ENCODE measurements at regions not wholly inside any gene's neighbourhood (a gene's known extent, or its start where the extent isn't known, plus 50 kb on each side); places are given as distances from the start of the nearest gene placed in this dataset.
A peak's percentile ranks its signal among the peaks of the same experiment; 100 is the strongest.

DNA sequence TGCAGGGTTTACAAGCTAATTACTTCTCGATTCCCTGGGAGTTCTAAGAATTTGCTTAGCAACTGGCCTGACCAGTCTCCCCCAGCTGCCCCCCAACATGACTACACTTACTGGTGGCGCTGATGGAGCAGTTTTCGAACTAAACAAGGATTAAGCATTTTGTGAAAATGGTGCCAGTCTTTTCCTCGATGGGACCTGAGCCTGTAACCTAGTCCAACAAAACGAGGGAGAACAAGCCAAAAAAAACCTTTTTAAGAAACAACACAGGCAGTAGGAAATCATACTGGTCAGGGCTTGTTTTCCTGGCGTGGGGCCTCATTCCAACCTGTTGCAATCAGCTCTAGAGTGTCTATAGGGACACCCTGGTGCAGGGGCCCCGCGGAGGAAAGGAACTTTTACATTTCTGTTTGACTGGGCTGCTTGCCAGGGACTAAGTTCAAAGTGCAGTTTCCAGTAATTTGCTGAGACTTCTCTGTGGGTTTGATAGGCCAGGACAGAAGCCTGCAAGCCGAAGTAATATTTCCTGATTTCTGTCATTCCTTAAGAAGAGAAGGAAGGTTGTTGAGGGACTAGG, 158.7 kb downstream of the SPRY1 start:
- Mint-ChIP-seq H3K9me3 (peaks cover 4% of the 10 kb centered on the region), H3K4me1 (peaks cover 50% of the 10 kb centered on the region), H3K27ac (ENCODE audit: unreplicated experiment) (peak overlapping the region; percentile 72), H3K36me3 (ENCODE audit: low read depth) (peaks cover 3% of the 10 kb centered on the region), H3K4me3 (no peak overlapping the region), H3K27me3 (ENCODE audit: low read depth) (no peaks in the 10 kb centered on the region)
- TF ChIP-seq, protein P1, sequence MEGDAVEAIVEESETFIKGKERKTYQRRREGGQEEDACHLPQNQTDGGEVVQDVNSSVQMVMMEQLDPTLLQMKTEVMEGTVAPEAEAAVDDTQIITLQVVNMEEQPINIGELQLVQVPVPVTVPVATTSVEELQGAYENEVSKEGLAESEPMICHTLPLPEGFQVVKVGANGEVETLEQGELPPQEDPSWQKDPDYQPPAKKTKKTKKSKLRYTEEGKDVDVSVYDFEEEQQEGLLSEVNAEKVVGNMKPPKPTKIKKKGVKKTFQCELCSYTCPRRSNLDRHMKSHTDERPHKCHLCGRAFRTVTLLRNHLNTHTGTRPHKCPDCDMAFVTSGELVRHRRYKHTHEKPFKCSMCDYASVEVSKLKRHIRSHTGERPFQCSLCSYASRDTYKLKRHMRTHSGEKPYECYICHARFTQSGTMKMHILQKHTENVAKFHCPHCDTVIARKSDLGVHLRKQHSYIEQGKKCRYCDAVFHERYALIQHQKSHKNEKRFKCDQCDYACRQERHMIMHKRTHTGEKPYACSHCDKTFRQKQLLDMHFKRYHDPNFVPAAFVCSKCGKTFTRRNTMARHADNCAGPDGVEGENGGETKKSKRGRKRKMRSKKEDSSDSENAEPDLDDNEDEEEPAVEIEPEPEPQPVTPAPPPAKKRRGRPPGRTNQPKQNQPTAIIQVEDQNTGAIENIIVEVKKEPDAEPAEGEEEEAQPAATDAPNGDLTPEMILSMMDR (conservative IDR thresholded peaks at IDR 0.05), result no peak
- DNase-seq (ENCODE audit: low read depth, low spot score), result no peak

DNA sequence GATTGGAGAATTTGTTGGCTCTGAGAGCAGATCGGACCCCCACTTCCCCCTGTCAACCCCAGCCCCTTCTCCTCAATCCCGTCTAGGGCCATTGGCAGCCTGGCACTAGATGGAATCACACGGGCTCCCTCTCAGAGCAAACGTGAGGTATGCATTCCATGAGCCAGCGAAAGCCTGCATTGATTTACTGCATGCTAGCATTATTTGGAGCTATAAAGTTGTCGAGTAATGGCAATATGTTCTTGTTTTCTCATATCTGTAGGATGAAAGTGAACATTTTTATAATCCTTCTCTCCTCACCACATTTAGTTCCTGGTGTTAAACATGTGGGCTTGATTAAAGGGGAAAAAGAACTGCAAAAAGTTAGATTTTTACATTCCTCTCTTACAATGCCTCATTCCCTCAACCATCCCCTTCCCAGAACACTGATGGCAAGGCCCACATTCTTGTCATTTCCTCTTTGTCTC, 159.2 kb downstream of the SPRY1 start:
- Mint-ChIP-seq H3K27me3 (ENCODE audit: low read depth) (no peaks in the 10 kb centered on the region), H3K36me3 (ENCODE audit: low read depth) (no peaks in the 10 kb centered on the region), H3K27ac (ENCODE audit: unreplicated experiment) (no peak overlapping the region), H3K4me3 (no peak overlapping the region), H3K4me1 (peaks cover 55% of the 10 kb centered on the region), H3K9me3 (no peaks in the 10 kb centered on the region)
- TF ChIP-seq, protein P1 (conservative IDR thresholded peaks at IDR 0.05), result no peak
- DNase-seq (ENCODE audit: low read depth, low spot score), result no peak

DNA sequence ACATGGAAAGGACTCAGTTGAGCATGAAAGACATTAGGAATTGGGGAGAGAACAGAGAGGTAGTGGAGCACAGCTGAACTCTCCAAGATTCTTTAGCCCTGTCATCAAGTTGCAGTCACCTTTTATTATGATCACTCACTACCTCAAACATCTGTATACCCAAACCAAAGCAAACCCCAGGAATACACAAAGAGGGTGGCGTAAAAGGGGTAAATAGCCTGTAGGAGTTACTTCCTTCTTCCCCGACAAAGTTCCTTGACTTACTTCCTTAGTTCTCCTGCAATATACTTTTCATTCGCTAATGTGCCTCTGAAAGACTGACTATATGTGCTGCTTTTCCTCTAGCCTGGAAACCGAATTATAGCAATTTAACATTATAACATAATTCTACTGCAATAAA, 159.9 kb downstream of the SPRY1 start:
- TF ChIP-seq, protein P1 (conservative IDR thresholded peaks at IDR 0.05), result no peak
- no peak for DNase-seq (ENCODE audit: low read depth, low spot score)
- Mint-ChIP-seq H3K27ac (ENCODE audit: unreplicated experiment) (no peak overlapping the region), H3K4me1 (peaks cover 54% of the 10 kb centered on the region), H3K27me3 (ENCODE audit: low read depth) (no peaks in the 10 kb centered on the region), H3K9me3 (no peaks in the 10 kb centered on the region), H3K4me3 (no peak overlapping the region), H3K36me3 (ENCODE audit: low read depth) (no peaks in the 10 kb centered on the region)

DNA sequence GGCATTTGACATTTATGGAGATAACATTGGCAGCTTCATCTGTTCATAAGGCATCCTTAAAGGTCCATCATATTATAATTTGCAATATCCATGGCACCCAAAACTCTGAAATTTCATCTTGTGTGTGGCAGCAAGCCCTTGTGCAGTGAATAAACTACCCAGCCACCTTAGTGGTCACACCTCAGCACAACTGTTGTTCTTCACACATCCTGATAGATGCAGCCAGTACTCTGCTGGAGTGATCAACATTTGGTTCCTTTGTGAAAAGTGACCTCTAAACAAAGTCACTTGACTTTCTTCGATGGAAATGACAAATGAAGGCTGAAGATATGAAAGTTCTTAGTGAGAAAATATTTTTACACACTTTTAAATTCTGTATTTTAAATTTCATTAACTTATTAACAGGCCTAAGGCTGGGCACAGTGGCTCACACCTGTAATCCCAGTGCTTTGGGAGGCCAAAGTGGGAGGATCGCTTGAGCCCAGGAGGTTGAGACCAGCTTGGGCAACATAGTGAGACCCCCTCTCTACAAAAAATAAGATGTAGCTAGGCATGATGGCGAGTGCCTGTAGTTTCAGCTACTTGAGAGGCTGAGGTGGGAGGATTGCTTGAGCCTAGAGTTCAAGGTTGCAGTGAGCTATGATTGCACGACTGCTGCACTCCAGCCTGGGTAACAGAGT, 161.4 kb downstream of the SPRY1 start:
- H3K4me3 Mint-ChIP-seq, result no peak overlapping the region
- peaks cover 50% of the 10 kb centered on the region for H3K4me1 Mint-ChIP-seq

DNA sequence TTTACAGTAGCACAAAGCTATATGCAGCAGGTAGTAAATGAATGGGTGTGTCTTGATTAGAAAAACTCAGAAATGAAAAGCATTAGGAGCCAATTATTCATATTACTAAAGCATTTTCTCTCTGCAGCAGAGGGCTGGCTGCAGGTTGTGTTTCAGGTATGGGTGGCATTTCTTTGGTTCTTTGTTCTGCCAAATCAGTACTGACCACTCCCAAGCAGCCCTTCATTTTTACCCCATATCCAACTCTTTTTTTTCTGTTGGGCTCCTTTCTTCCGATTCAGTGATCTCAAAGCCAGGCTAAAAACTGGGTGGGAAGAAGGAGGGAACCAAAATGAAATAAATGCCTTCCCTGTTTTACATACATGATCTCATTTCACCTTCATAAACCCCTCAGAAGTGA, 162.3 kb downstream of the SPRY1 start:
- Mint-ChIP-seq H3K36me3 (ENCODE audit: low read depth) (no peaks in the 10 kb centered on the region), H3K4me1 (peaks cover 44% of the 10 kb centered on the region), H3K27me3 (ENCODE audit: low read depth) (no peaks in the 10 kb centered on the region), H3K9me3 (peaks cover 4% of the 10 kb centered on the region), H3K4me3 (no peak overlapping the region), H3K27ac (ENCODE audit: unreplicated experiment) (no peak overlapping the region)
- no peak for DNase-seq (ENCODE audit: low read depth, low spot score)
- TF ChIP-seq, protein P1 (conservative IDR thresholded peaks at IDR 0.05), result no peak

More for the DNA sequence above, 161.4 kb downstream of the SPRY1 start:
- no peaks in the 10 kb centered on the region for H3K36me3 Mint-ChIP-seq (ENCODE audit: low read depth)
- peaks cover 1% of the 10 kb centered on the region for H3K9me3 Mint-ChIP-seq
- H3K27me3 Mint-ChIP-seq (ENCODE audit: low read depth), result no peaks in the 10 kb centered on the region
- TF ChIP-seq, protein P1 (conservative IDR thresholded peaks at IDR 0.05), result no peak
- H3K27ac Mint-ChIP-seq (ENCODE audit: unreplicated experiment), result no peak overlapping the region
- DNase-seq (ENCODE audit: low read depth, low spot score), result no peak
